ENCODE measurements at regions not wholly inside any gene's neighbourhood (a gene's known extent, or its start where the extent isn't known, plus 50 kb on each side); places are given as distances from the start of the nearest gene placed in this dataset.

DNA sequence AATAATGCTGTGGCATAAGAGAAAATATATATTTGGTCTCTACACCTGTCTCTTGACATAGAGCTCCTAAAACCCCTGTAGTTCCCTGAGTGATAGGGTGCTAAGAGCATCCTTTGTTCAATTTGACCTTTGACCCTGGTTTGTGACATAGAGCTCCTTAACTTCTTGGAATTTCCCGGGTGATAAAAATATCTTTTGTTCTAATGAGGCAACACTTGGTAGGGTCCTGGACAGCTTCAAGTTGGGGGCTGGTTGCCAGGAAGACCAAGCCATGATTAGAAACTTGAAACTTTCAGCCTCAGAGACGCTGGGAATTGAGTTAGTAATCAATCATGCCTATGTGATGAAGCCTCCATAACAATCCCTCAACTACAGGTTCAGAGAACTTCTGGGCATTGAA, 105.4 kb downstream of the CASP12 start:
- TF ChIP-seq, protein P1, sequence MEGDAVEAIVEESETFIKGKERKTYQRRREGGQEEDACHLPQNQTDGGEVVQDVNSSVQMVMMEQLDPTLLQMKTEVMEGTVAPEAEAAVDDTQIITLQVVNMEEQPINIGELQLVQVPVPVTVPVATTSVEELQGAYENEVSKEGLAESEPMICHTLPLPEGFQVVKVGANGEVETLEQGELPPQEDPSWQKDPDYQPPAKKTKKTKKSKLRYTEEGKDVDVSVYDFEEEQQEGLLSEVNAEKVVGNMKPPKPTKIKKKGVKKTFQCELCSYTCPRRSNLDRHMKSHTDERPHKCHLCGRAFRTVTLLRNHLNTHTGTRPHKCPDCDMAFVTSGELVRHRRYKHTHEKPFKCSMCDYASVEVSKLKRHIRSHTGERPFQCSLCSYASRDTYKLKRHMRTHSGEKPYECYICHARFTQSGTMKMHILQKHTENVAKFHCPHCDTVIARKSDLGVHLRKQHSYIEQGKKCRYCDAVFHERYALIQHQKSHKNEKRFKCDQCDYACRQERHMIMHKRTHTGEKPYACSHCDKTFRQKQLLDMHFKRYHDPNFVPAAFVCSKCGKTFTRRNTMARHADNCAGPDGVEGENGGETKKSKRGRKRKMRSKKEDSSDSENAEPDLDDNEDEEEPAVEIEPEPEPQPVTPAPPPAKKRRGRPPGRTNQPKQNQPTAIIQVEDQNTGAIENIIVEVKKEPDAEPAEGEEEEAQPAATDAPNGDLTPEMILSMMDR (IDR thresholded peaks at IDR 0.05), result no peak
- TF ChIP-seq EZH2phosphoT487 (IDR thresholded peaks at IDR 0.05) (no peak), EZH2 (IDR thresholded peaks at IDR 0.05) (no peak)
